ENCODE measurements at regions not wholly inside any gene's neighbourhood (a gene's known extent, or its start where the extent isn't known, plus 50 kb on each side); places are given as distances from the start of the nearest gene placed in this dataset.

GRCh38 chr13:22152751-22153150 is 481.9 kb downstream of the FGF9 start:
- no peak for TF ChIP-seq CTCF (IDR thresholded peaks at IDR 0.05)
- no peak overlapping the region for H3K27ac ChIP-seq

DNA sequence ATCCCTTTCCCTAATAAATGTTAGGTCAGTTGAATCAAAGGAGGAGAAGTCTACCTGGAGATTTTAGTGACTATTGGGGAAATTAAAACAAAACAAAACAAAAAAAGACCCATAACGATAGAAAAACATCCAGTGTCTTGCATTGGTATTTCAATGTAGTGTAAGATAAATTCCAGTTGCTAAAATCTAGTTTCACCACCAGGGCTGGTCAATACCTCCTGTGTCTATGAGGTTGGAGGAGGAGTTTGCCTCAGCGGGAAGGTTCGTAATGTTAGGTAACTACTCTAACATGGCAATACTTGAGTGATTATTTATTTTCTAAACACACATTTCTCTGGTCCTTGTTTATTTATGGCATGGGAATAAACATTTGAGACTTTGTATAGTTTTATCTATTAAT is 483.2 kb downstream of the FGF9 start:
- no peak overlapping the region for H3K27ac ChIP-seq
- TF ChIP-seq CTCF (IDR thresholded peaks at IDR 0.05) (no peak), ZFX (IDR thresholded peaks at IDR 0.05; ENCODE audit: borderline replicate concordance) (no peak)

- H3K27ac ChIP-seq, result no peak overlapping the region
- TF ChIP-seq ZFX (IDR thresholded peaks at IDR 0.05; ENCODE audit: borderline replicate concordance) (no peak), CTCF (IDR thresholded peaks at IDR 0.05) (no peak)
These were observed 491.0 kb downstream of the FGF9 start for GRCh38 chr13:22161871-22162270.

- no peak overlapping the region for H3K27ac ChIP-seq
- TF ChIP-seq ZFX (IDR thresholded peaks at IDR 0.05; ENCODE audit: borderline replicate concordance), result no peak
- TF ChIP-seq CTCF (IDR thresholded peaks at IDR 0.05), result no peak
These were observed 492.0 kb downstream of the FGF9 start for GRCh38 chr13:22162889-22163288.

- TF ChIP-seq CTCF (IDR thresholded peaks at IDR 0.05) (no peak), ZFX (IDR thresholded peaks at IDR 0.05; ENCODE audit: borderline replicate concordance) (no peak)
- H3K27ac ChIP-seq, result no peak overlapping the region
These were observed 497.7 kb downstream of the FGF9 start for GRCh38 chr13:22168437-22169190.

DNA sequence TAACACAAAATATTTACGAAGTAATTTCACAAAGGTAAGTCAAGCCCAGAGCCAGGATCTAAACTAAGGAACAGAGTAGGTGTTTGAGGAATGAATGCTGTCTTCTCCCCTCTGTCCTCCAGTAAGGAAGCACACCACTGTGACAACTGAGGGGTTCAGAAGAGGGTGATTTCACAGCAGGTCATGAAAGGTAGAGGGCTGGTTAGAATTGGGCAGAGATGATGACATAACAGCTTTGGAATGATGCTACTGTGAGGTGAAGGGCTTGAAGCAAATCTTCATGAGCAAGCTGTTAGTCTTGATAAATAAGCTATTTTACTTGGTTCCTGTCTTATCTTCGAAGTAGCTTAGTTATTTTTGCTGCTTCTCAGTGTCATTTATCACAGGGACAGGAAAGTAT is 498.6 kb downstream of the FGF9 start:
- TF ChIP-seq ZFX (IDR thresholded peaks at IDR 0.05; ENCODE audit: borderline replicate concordance) (no peak), CTCF (IDR thresholded peaks at IDR 0.05) (no peak)
- H3K27ac ChIP-seq, result no peak overlapping the region

GRCh38 chr13:22173610-22174009 is 502.7 kb downstream of the FGF9 start:
- TF ChIP-seq CTCF (IDR thresholded peaks at IDR 0.05) (no peak), ZFX (IDR thresholded peaks at IDR 0.05; ENCODE audit: borderline replicate concordance) (no peak)
- H3K27ac ChIP-seq, result no peak overlapping the region

Data from 22Rv1 (cell line).